ENCODE measurements at regions not wholly inside any gene's neighbourhood (a gene's known extent, or its start where the extent isn't known, plus 50 kb on each side); places are given as distances from the start of the nearest gene placed in this dataset.

DNA sequence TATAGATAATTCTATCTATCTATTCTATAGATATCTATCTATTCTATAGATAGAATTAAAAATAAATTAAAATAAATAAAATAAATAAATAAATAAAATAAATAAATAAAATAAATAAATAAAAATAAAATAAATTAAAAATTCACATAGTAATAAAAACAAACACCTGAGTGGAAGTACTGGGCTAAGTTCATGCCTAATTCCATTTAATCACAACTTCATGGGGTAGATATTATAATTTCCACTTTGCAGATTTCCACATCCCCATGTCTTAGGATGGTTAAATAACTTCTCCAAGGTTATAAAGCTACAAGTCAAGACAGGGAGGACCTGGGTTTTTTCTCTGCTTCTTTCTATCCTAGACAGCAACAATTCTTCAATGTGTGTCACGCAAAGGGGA is 261.4 kb upstream of the MEX3C start:
- 68% methylated on average over 1 of the region's 1 CpG for WGBS (ENCODE audit: low lambda C conversion rate)
- TF ChIP-seq MAX (IDR thresholded peaks at IDR 0.05; ENCODE audit: low read depth), result no peak
- TF ChIP-seq NFIC (IDR thresholded peaks at IDR 0.05; ENCODE audit: borderline replicate concordance), result no peak
- TF ChIP-seq TAF1 (IDR thresholded peaks at IDR 0.05; ENCODE audit: borderline replicate concordance, low read depth, low read length), result no peak
- TF ChIP-seq TCF12 (IDR thresholded peaks at IDR 0.05), result no peak
- no peak for TF ChIP-seq EZH2phosphoT487 (IDR thresholded peaks at IDR 0.05; ENCODE audit: borderline replicate concordance, low read depth)
- no peak for TF ChIP-seq REST (IDR thresholded peaks at IDR 0.05; ENCODE audit: low read depth, low read length)
- no peak for TF ChIP-seq MXI1 (IDR thresholded peaks at IDR 0.05; ENCODE audit: low read depth, low read length)
- TF ChIP-seq NRF1 (IDR thresholded peaks at IDR 0.05; ENCODE audit: low read depth, low read length), result no peak
- TF ChIP-seq SMC3 (IDR thresholded peaks at IDR 0.05; ENCODE audit: low read depth, low read length), result no peak
- no peak for TF ChIP-seq RAD21 (IDR thresholded peaks at IDR 0.05; ENCODE audit: low read length)
- TF ChIP-seq SIN3A (IDR thresholded peaks at IDR 0.05; ENCODE audit: borderline replicate concordance, low read depth, low read length), result no peak
- no peak for TF ChIP-seq USF2 (IDR thresholded peaks at IDR 0.05; ENCODE audit: borderline replicate concordance, low read depth, low read length)
- no peak for TF ChIP-seq JUND (IDR thresholded peaks at IDR 0.05)
- TF ChIP-seq USF1 (IDR thresholded peaks at IDR 0.05; ENCODE audit: borderline replicate concordance, low read depth), result no peak
- TF ChIP-seq YY1 (IDR thresholded peaks at IDR 0.05; ENCODE audit: low read depth), result no peak
- no peak for TF ChIP-seq GABPA (IDR thresholded peaks at IDR 0.05; ENCODE audit: low read depth)
- no peak overlapping the region for H3K4me2 ChIP-seq
- no peaks in the 10 kb centered on the region; a peak in 1 of 4 replicates for H3K4me1 ChIP-seq (ENCODE audit: control insufficient read depth in 1 of 2, insufficient read depth in 2 of 2, low read depth in 1 of 2, low read length in 1 of 2)
- ChIA-PET POLR2A (no interaction called here), CTCF (no interaction called here)
- no peak overlapping the region for H3K27ac ChIP-seq (ENCODE audit: low read depth in 2 of 2, low read length in 1 of 2)
- H2AFZ ChIP-seq (ENCODE audit: low read depth), result no peak overlapping the region
- no peak overlapping the region for H3K9ac ChIP-seq
- no peak overlapping the region for H3K4me3 ChIP-seq (ENCODE audit: low read depth in 2 of 2, low read length in 1 of 2)
- no peaks in the 10 kb centered on the region for H3K27me3 ChIP-seq (ENCODE audit: insufficient read depth)
- H3K9me3 ChIP-seq, result no peaks in the 10 kb centered on the region
- no peaks in the 10 kb centered on the region for H3K36me3 ChIP-seq (replicated peaks in 1 of 2; ENCODE audit: control insufficient read depth in 1 of 2, insufficient read depth in 2 of 2, low read length in 1 of 2)
- H3F3A ChIP-seq (replicated peaks; ENCODE audit: insufficient read depth), result no peaks in the 10 kb centered on the region
- H3K9me2 ChIP-seq, result no peaks in the 10 kb centered on the region
- no peak for DNase-seq
- H3K79me2 ChIP-seq (ENCODE audit: insufficient read depth), result no peaks in the 10 kb centered on the region
- H4K20me1 ChIP-seq (ENCODE audit: insufficient read depth), result no peaks in the 10 kb centered on the region

Data from SK-N-SH (cell line).